ENCODE measurements at regions not wholly inside any gene's neighbourhood (a gene's known extent, or its start where the extent isn't known, plus 50 kb on each side); places are given as distances from the start of the nearest gene placed in this dataset.

- no peak overlapping the region for H3K4me3 ChIP-seq (ENCODE audit: low read depth, low read length)
- ChIA-PET POLR2A (no interaction called here), CTCF (no interaction called here)
- DNase-seq (ENCODE audit: low read depth, low spot score) = no peak
- no peak for TF ChIP-seq CTCF (IDR thresholded peaks at IDR 0.05; ENCODE audit: insufficient read depth, low read length, missing control alignments)
Measured at GRCh38 chr3:127077068-127077467, 94.2 kb downstream of the PLXNA1 start.

GRCh38 chr3:127077505-127078064, 94.7 kb downstream of the PLXNA1 start:
- CTCF ChIA-PET = no interaction called here
- H3K4me3 ChIP-seq (ENCODE audit: low read depth, low read length) = no peak overlapping the region
- POLR2A ChIA-PET = no interaction called here
- no peak for TF ChIP-seq CTCF (IDR thresholded peaks at IDR 0.05; ENCODE audit: insufficient read depth, low read length, missing control alignments)
- no peak for DNase-seq (ENCODE audit: low read depth, low spot score)

GRCh38 chr3:127078626-127079025, 95.7 kb downstream of the PLXNA1 start:
- CTCF ChIA-PET = no interaction called here
- no peak overlapping the region for H3K4me3 ChIP-seq (ENCODE audit: low read depth, low read length)
- no peak for DNase-seq (ENCODE audit: low read depth, low spot score)
- POLR2A ChIA-PET = no interaction called here
- TF ChIP-seq CTCF (IDR thresholded peaks at IDR 0.05; ENCODE audit: insufficient read depth, low read length, missing control alignments) = no peak

GRCh38 chr3:127079211-127079610, 96.3 kb downstream of the PLXNA1 start:
- ChIA-PET CTCF (no interaction called here), POLR2A (no interaction called here)
- no peak for DNase-seq (ENCODE audit: low read depth, low spot score)
- no peak overlapping the region for H3K4me3 ChIP-seq (ENCODE audit: low read depth, low read length)
- no peak for TF ChIP-seq CTCF (IDR thresholded peaks at IDR 0.05; ENCODE audit: insufficient read depth, low read length, missing control alignments)

GRCh38 chr3:127081001-127081720, 98.2 kb downstream of the PLXNA1 start:
- DNase-seq (ENCODE audit: low read depth, low spot score) = no peak
- POLR2A ChIA-PET = no interaction called here
- no peak for TF ChIP-seq CTCF (IDR thresholded peaks at IDR 0.05; ENCODE audit: insufficient read depth, low read length, missing control alignments)
- H3K4me3 ChIP-seq (ENCODE audit: low read depth, low read length) = no peak overlapping the region
- CTCF ChIA-PET = no interaction called here

GRCh38 chr3:127082066-127082465, 99.2 kb downstream of the PLXNA1 start:
- TF ChIP-seq CTCF (IDR thresholded peaks at IDR 0.05; ENCODE audit: insufficient read depth, low read length, missing control alignments) = no peak
- H3K4me3 ChIP-seq (ENCODE audit: low read depth, low read length) = no peak overlapping the region
- no peak for DNase-seq (ENCODE audit: low read depth, low spot score)
- POLR2A ChIA-PET = no interaction called here
- CTCF ChIA-PET = no interaction called here

All from AG04449 (cell line).